HG03097 (cell line): ENCODE measurements at regions not wholly inside any gene's neighbourhood (a gene's known extent, or its start where the extent isn't known, plus 50 kb on each side); places are given as distances from the start of the nearest gene placed in this dataset.
"Not testable (repeated sequence)": the region's sequence is repeated elsewhere in the genome, so short reads cannot be mapped to it uniquely, and the experiment has no call there.

Experiments
- ATAC-seq: cut with Tn5 transposase; IDR thresholded peaks from one replicate; pipeline ENCODE4 v1.9.1; 2021; ENCODE audit not compliant: unreplicated experiment, low FRiP score

DNA sequence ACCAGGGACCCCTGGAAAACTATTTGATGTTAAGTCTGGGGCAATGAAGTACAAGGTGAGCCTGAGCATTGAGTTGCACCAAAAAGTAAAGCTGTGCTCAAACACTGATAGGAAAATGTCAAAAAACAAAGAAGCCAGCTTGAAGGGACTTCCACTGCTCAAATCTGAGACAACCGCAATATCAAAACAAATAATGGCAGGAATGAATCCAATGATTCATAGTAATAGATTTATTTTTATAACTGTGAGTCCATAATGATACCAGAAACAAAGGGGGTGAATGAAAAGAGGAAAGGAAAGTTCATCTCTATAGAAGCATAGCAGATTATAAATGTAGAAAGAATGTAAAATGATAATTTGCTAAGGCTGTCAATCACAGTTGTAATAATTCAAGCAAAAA, 237.3 kb upstream of the ZBTB20 start:
- ATAC-seq, result no peak

DNA sequence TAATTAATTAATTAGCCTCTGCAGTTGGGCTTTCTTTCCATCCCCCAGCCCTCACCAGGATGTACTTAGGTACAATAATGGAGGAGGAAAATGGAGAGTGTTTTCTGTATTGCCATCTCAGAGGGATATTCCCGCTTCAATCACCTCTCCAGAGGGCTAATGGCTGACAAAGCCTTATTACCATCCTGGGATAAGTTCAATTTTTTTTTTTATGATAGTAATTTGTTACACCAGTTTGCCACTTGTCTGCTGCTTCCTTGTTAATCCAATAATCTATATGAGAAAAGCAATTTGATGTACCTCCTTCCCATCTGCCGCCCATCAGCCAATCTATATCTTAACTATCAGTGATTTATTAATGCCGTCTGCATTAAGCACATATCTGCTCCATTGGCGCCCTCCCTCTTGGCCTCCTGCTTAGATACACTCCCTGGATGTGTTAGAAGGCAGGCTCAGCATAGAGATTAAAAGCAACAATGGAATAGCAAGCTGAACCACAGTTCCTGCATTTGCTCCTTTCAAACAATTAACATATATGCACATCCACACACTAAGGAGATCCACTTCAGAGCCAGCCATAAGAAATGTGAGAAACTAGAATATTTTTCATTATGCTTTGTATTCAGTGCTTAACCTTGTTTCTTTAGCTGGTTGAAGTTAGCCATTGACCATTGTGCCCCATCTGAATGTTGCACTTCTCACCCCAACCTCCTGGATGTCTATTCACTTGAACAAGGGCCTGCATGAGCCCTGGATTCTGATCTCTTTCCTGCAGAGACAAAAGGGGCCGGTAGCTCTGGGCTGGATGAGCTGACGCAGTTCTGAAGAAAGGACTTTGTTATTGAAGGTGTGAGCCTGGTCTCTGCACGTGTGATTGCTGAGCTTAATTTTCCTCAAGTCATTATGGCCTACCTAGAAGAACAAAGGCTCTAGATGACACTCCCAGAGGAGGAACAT, 237.3 kb upstream of the GAP43 start:
- no peak for ATAC-seq

DNA sequence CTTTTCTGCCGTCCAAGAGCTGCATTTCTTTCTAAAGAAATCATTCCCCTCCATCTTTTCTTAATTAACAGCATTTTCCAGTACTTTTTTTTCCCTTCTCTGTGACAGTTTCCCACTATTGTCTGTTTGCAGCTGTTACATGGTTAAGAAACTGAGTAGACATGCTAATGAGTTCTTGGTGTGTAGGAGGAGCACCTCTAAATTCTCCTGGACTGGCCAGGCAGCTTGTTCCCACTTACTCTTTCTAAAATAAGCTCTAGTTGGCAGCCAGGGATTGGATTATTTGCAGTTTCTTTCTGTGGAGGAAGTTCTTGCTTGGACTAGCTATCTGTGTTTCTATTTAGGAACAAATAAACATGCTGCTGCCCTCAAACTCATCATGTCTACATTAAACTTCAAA, 235.1 kb upstream of the GAP43 start:
- no peak for ATAC-seq

DNA sequence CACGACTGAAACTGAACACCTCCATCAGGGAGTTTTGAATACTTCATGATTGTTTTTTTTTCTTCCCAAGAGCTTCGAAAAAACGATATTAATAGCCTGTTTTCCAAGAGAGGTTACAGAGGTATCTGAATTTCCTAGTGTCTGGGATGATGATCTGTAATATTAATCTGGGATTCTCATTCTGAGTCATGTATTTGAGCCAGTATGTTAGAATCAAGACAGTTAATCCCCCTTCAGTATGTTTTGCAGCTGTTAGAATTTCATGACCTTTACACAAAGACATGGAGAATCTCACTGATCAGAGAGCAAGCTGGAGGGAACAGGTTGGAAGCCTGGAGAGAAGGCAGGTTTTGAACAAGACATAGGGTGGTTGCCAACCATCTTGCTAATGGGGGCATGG, 234.5 kb upstream of the GAP43 start:
- no peak for ATAC-seq

DNA sequence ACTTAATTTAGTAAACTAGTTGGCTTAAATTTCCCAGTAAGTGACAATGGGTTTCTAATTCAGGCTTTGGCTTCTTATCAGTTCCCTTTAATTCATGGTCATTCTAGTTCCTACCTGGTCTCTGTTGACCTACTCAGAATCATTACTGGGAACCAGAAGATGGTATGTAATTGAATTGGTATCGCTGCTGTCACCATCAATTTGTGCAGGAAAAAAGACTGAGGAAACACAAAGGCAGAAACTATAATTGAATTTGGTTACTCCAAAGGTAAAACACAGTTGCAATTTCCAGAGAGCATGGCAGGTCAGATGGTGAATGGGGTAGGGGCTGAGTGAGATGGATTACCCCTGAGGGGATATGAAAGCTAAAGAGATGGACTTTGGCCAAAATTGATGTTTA, 226.5 kb upstream of the GAP43 start:
- no peak for ATAC-seq

DNA sequence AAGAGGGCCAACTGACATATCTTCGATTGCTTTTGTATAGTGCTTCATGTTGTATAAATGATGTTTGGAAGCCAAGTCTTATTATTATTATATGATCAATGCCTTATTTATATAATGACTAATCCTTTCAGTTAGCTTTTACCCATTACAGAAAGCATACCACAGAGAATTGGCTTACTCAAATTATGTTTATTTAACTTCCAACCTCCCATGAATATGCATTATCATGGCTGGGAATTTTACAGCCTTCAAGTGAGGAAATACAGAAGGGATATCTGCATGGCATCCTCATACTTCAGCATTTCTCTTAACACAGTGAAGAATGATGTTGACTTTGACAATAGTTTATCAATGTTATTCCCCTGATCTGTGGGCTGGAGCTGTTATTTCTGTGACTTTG, 225.9 kb upstream of the GAP43 start:
- no peak for ATAC-seq

DNA sequence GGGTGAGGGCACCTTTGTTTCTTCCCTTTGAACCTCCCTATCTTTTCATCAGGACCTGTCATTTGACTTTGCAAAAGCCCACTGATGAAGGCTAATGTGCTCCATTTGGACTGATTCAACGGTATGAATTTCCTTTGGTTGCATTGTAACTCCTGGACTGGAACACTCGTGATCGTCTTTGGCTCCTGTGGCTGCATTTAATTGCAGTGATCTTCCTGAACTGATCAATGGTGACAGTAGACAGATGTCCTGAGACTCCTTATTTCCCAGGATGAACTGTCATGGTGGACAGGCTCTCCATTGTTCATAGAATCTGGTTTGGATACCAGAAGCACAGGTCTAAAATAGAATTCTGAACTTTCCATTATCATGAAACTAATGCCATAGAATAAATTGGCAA, 224.8 kb upstream of the GAP43 start:
- no peak for ATAC-seq

DNA sequence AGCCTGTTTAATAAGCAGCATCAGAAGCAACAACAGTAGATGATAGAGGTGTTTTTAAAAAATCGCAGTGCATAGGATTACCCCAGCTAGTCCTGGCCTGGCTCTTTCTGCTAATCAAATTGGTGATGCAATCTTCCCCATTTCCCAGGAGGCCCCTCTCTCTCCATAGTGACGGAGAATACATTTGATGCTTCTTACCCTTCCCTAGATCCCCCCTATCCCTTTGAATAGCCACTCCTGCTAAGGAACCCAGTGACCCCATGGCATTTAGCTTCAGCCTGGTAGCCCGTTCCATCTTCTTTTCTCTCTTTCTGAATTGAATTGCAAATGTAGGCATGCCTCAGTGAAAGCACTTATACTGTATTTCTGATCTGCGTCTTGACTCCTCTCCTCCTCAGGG, 223.6 kb upstream of the GAP43 start:
- ATAC-seq, result no peak

DNA sequence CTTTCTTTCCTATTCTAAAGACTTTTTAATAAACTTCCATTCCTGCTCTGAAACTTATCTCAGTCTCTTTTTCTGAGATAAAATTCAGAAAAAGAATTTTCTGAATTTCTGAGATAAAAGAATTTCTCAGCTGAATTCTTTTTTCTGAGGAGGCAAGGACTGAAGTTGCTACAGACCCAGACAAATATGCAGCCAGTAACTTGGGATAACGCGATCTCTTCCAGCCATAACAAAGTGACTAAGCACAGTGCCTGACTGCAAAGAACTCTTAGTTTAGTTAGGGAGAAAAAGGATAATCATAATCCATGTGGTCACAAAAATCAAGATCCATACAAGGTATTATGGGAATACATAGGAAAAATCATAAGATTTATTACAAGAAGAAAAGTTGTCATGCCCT, 222.0 kb upstream of the GAP43 start:
- ATAC-seq, result no peak

DNA sequence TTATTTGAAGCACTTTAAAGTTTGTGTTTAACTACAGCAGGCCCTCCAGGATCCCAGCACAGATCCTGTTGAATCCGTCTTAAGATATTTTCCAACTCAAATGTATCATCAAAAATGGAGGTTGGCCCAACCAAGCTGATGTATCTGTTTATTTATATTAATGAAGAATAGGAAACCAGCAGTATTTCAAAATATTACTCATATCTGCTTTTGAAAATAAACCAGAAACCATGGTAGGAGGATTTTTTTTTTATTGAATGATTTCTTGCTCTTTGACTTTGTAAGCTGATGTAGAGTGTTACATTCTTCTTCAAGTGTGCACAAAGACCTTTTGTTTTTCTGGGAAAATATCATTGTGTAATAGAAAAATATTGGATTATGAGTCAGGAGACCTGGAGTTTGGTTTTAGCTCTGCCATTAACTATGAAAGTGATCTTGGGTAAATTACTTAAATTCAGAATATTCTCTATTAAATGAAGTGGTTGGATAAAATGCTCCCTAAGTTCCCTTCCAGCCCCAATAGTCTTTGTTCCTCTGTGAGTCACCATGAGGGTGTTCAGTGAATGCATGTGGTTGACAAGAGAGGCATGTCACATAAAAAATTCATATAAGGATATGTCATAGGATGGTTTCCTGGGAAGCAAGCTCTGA, 221.3 kb upstream of the GAP43 start:
- no peak for ATAC-seq

DNA sequence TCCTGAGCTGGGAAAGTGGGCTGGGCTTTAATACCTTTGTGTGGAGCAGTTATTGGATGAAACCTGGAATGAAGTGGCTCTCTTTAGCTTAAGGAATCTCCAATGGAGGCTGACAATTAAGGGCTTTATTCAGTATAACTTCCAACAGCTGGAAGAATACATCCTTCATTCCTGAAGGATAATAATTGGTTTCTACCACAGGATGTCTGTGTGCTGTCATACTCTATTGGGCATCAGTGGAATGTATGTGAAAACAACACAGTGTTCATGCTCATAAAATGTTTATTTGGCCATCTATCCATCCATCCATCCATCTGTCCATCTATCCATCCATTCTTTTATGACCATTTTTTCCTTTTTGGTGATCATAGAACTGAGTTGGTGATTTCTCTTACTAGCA, 220.7 kb upstream of the GAP43 start:
- ATAC-seq, result no peak

DNA sequence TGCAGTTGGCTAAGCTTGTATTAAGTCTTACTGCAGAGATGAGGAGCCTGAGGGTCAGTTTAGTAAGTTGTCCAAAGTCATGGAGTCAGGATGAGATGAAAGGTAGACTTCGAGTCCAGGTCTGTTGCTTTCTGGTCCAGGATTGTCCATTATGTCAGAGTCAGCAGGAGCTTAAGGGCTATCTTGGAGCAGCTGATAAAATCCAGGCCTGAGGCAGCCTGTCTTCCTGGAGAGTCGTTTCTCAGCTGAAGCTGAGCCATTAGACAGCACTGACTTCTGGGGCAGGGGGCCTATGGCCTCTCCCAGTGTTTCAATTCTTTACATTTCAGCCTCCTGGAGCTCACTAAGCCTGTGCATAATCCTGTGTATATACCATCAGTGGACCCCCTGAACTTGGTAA, 219.5 kb upstream of the GAP43 start:
- no peak for ATAC-seq

DNA sequence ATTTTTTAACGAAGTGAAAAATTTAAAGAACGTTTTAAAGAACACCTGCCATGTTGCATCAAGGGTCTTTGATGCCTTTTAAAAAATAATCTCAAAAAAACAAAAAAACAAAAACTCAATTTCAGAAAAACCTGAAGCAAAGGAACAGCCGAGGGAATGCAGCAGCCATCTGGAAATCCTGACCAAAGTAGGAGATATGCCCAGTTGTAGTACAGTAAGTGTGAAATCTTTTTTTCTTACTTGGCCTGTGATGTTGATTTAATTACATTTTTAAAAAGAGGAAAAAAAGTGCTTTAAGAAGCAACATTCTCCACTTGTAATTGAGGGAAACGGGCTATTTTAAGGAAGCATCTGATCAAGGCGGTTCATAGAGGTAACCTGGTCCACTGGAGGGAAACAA, 213.7 kb upstream of the GAP43 start:
- ATAC-seq, result no peak

DNA sequence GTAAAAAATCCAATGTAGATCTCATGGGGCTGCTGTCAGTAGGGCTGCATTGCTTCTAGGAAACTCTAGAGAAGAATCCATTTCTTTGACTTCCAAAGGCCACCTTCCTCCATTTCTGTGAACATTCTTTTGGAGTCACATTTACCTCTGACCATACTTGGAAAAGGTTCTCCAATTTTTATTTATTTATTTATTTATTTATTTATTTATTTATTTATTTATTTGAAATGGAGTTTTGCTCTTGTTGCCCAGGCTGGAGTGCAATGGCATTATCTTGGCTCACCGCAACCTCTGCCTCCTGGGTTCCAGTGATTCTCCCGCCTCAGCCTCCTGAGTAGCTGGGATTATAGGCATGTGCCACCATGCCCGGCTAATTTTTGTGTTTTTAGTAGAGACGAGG, 208.7 kb upstream of the GAP43 start:
- ATAC-seq, result not testable (repeated sequence)

DNA sequence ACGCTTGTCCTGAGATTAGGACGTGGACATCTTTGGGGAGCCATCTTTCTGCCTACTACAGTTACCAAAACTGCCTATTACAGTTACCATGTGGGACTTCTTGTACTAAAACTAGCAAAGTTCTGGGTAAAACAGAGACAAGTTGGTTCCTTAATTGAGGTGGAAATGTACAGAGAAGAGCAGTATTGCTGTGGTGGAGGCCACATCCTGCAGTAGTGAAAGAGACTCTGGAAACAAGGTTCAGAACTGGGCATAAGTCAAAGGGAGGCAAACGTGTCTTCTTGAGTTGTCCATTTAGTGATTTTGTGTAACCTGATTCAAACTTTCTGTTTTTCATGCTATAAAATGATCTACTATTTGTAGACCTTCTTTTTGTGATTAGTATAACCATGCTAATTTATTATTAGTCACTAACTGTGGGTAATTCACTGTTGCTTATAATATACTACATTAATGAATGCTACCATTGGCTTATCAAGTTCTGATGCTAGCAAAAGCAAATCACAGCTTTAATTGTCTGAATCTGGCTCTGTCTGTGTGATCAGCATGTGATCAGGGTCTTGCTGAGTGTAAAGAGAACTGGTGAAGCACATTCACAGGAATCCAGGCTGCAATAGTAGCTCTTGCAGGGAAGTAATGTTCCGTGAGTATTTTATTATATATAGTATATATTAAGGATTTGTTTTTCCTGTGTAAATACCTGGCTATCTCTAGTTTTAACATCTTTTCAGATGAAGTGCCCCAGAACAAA, 207.9 kb upstream of the GAP43 start:
- ATAC-seq, result no peak

DNA sequence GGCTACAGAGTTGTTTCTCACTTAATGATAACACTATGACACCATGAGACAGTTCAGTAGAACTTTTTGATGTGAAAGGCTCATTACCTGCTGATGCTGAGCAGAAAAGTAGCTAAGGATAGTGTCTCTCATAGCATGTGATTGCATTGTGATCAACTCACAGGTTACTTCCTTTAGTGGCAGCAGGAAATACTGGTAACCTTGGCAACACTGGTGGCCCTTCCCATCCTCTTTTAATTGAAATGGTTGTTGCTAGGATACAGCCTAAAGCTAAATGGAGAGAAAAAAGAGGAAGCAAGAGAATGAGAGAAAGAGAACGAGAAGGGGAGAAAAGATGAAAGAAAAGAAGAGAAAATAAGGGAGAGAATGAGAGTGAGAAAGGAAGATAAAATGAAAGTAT, 204.7 kb upstream of the GAP43 start:
- no peak for ATAC-seq

DNA sequence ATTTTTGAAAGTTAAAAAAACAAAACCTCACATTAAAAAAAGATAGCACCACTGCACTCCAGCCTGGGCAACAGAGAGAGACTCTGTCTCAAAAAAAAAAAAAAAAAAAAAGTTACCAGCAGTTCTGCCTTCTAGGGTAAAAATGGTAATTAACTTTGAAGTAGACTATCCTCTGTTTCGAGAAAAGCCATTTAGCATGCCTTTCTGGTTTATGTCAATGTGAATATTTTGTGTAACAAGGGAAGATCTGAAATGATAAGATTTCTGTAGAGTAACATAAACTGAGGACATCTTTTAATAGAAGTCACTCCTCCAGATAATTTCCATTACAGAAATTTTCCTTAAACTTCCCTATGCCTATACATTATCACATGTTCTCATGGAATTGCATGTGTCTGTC, 203.2 kb upstream of the GAP43 start:
- ATAC-seq, result no peak

DNA sequence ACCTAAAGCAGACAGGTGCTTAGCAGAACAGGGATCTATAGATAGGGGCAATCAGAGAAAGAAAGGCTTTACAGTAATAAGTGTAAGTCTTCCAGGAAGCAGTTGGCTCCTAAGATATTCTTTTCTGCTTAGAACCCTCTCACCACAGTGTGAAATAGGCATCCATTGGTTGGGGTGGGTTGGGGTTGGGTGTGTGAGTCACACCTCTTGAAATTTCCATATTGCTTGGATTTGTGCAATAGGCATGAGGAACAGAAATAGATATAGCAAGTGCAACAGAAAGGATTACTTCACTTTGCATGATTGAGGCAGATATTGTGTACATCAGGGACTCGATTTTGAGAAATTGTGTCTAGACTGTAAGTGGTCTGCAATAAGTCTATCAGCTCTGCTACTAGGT, 200.1 kb upstream of the GAP43 start:
- ATAC-seq, result no peak

DNA sequence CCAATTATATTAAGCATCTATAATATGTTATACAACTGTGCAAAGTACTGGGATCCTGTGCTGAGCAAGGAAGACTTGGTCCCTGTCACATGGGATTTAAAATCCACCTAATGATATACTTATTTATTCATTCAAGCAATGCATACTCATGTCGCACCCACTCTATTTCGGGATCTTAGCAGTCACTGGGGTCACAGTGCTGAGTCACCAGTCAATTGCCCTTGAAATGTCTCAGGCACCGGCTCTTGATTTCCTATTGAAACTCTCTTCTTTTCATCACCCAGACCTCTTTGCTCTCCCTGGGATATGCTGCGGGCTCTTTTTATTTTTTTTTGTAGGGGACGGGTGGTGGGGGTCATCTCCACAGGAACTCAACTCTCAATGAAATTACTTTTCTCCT, 194.5 kb upstream of the GAP43 start:
- ATAC-seq, result no peak

DNA sequence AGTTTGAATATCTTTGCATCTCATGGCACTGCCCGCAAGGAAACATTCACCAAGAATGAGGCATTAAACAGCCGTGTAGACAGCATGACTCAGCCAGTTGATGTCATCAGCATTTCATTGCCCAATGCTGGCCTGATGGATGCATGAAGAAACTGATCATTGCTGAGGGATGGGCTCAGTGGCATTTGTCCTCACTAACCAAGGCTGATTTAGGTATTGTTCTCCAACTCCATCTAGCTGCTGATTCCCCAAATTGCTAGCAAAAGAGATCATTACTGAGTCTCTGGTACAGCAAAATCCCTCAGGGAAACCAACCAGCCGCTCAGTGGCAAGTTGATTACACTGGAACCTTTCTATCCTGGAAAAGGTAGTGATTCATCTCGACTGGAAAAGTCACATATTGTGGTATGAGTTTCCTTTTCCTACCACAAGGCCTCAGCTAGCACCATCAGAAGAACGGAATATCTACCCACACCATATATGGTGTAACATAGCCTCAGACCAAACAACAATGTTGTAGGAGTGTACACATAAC, 186.5 kb upstream of the GAP43 start:
- no peak for ATAC-seq

DNA sequence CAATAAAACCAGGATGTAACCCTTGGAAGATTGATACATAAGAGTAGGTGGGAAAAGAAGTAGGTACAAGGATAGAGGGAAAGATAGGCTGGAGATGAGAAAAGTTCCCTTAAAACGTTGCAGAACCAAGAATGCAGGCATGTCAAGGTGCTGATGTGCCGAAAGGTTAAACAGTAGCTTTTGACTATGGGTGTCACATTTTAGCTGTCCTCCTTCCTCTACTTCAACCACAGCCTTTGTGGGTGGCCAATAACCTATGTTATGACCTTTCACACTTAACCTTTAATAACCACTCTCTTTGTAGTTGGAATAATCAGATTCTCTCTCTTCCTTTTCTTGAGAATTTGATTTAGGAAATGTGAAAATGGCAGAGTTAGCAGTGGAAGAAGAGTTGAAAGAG, 184.5 kb upstream of the GAP43 start:
- no peak for ATAC-seq
